ENCODE measurements at regions not wholly inside any gene's neighbourhood (a gene's known extent, or its start where the extent isn't known, plus 50 kb on each side); places are given as distances from the start of the nearest gene placed in this dataset.

DNA sequence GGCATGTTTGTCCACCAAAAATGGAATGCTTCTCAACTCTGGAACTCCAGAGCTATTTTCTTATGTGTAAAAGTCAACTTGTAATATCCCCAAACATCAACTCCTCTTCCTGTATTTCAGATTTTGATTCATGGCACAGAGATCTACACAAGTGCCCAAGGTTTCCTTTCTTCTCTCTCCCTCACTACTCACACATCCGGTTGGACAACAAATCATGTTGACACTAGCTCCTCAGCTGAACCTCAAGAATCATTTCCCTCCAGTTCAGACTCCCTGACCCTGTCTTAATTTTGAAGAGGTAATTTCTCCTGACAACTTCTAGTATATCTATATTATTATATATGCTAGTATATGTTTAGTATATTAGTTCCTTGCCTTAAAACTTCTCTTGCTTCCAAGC, 485.4 kb upstream of the CCDC196 start:
- Mint-ChIP-seq H3K27me3 (ENCODE audit: insufficient read depth, low read depth, poor library complexity) (peaks cover 2% of the 10 kb centered on the region), H3K4me1 (peaks cover 12% of the 10 kb centered on the region), H3K9me3 (peaks cover 56% of the 10 kb centered on the region), H3K4me3 (no peak overlapping the region), H3K27ac (no peak overlapping the region), H3K36me3 (ENCODE audit: low read depth) (peaks cover 35% of the 10 kb centered on the region; the same call in 2 of the 3 replicates)
- DNase-seq (ENCODE audit: low spot score) (no peak), ATAC-seq (no peak)
- Histone ChIP-seq H4K20me1 (replicated peaks; ENCODE audit: insufficient read depth) (no peaks in the 10 kb centered on the region), H3F3A (replicated peaks; ENCODE audit: low read depth) (no peaks in the 10 kb centered on the region), H3K27me3 (ENCODE audit: insufficient read depth) (no peaks in the 10 kb centered on the region), H3K27ac (ENCODE audit: low read depth) (no peak overlapping the region), H3K4me3 (no peak overlapping the region), H3K36me3 (ENCODE audit: insufficient read depth) (peaks cover 6% of the 10 kb centered on the region; the same call in 1 of the 2 replicates), H3K4me2 (no peak overlapping the region), H2AFZ (no peak overlapping the region), H3K4me1 (ENCODE audit: insufficient read depth) (no peaks in the 10 kb centered on the region), H3K9me2 (ENCODE audit: insufficient read depth) (peaks cover 6% of the 10 kb centered on the region; the same call in 1 of the 2 replicates), H3K79me2 (replicated peaks; ENCODE audit: insufficient read depth) (no peaks in the 10 kb centered on the region)
- no peak for TF ChIP-seq ZNF331 (CRISPR knock-in tag; IDR thresholded peaks at IDR 0.05; ENCODE audit: low read depth)
- no peak for TF ChIP-seq CREB1 (CRISPR knock-in tag; IDR thresholded peaks at IDR 0.05; ENCODE audit: low read depth)
- no peak for TF ChIP-seq EZH2phosphoT487 (IDR thresholded peaks at IDR 0.05; ENCODE audit: unreplicated experiment)
- no peak for TF ChIP-seq JUNB (IDR thresholded peaks at IDR 0.05; ENCODE audit: unreplicated experiment)
- TF ChIP-seq, protein P1, sequence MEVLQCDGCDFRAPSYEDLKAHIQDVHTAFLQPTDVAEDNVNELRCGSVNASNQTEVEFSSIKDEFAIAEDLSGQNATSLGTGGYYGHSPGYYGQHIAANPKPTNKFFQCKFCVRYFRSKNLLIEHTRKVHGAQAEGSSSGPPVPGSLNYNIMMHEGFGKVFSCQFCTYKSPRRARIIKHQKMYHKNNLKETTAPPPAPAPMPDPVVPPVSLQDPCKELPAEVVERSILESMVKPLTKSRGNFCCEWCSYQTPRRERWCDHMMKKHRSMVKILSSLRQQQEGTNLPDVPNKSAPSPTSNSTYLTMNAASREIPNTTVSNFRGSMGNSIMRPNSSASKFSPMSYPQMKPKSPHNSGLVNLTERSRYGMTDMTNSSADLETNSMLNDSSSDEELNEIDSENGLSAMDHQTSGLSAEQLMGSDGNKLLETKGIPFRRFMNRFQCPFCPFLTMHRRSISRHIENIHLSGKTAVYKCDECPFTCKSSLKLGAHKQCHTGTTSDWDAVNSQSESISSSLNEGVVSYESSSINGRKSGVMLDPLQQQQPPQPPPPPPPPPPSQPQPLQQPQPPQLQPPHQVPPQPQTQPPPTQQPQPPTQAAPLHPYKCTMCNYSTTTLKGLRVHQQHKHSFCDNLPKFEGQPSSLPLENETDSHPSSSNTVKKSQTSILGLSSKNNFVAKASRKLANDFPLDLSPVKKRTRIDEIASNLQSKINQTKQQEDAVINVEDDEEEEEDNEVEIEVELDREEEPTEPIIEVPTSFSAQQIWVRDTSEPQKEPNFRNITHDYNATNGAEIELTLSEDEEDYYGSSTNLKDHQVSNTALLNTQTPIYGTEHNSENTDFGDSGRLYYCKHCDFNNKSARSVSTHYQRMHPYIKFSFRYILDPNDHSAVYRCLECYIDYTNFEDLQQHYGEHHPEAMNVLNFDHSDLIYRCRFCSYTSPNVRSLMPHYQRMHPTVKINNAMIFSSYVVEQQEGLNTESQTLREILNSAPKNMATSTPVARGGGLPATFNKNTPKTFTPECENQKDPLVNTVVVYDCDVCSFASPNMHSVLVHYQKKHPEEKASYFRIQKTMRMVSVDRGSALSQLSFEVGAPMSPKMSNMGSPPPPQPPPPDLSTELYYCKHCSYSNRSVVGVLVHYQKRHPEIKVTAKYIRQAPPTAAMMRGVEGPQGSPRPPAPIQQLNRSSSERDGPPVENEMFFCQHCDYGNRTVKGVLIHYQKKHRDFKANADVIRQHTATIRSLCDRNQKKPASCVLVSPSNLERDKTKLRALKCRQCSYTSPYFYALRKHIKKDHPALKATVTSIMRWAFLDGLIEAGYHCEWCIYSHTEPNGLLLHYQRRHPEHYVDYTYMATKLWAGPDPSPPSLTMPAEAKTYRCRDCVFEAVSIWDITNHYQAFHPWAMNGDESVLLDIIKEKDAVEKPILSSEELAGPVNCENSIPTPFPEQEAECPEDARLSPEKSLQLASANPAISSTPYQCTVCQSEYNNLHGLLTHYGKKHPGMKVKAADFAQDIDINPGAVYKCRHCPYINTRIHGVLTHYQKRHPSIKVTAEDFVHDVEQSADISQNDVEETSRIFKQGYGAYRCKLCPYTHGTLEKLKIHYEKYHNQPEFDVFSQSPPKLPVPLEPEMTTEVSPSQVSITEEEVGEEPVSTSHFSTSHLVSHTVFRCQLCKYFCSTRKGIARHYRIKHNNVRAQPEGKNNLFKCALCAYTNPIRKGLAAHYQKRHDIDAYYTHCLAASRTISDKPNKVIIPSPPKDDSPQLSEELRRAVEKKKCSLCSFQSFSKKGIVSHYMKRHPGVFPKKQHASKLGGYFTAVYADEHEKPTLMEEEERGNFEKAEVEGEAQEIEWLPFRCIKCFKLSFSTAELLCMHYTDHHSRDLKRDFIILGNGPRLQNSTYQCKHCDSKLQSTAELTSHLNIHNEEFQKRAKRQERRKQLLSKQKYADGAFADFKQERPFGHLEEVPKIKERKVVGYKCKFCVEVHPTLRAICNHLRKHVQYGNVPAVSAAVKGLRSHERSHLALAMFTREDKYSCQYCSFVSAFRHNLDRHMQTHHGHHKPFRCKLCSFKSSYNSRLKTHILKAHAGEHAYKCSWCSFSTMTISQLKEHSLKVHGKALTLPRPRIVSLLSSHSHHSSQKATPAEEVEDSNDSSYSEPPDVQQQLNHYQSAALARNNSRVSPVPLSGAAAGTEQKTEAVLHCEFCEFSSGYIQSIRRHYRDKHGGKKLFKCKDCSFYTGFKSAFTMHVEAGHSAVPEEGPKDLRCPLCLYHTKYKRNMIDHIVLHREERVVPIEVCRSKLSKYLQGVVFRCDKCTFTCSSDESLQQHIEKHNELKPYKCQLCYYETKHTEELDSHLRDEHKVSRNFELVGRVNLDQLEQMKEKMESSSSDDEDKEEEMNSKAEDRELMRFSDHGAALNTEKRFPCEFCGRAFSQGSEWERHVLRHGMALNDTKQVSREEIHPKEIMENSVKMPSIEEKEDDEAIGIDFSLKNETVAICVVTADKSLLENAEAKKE (CRISPR knock-in tag; IDR thresholded peaks at IDR 0.05) = no peak
- TF ChIP-seq POLR2AphosphoS5 (IDR thresholded peaks at IDR 0.05; ENCODE audit: low read depth) = no peak
- TF ChIP-seq, protein P2, sequence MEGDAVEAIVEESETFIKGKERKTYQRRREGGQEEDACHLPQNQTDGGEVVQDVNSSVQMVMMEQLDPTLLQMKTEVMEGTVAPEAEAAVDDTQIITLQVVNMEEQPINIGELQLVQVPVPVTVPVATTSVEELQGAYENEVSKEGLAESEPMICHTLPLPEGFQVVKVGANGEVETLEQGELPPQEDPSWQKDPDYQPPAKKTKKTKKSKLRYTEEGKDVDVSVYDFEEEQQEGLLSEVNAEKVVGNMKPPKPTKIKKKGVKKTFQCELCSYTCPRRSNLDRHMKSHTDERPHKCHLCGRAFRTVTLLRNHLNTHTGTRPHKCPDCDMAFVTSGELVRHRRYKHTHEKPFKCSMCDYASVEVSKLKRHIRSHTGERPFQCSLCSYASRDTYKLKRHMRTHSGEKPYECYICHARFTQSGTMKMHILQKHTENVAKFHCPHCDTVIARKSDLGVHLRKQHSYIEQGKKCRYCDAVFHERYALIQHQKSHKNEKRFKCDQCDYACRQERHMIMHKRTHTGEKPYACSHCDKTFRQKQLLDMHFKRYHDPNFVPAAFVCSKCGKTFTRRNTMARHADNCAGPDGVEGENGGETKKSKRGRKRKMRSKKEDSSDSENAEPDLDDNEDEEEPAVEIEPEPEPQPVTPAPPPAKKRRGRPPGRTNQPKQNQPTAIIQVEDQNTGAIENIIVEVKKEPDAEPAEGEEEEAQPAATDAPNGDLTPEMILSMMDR (conservative IDR thresholded peaks at IDR 0.05; ENCODE audit: low read depth in 2 of 2) = no peak
- TF ChIP-seq, protein P3, sequence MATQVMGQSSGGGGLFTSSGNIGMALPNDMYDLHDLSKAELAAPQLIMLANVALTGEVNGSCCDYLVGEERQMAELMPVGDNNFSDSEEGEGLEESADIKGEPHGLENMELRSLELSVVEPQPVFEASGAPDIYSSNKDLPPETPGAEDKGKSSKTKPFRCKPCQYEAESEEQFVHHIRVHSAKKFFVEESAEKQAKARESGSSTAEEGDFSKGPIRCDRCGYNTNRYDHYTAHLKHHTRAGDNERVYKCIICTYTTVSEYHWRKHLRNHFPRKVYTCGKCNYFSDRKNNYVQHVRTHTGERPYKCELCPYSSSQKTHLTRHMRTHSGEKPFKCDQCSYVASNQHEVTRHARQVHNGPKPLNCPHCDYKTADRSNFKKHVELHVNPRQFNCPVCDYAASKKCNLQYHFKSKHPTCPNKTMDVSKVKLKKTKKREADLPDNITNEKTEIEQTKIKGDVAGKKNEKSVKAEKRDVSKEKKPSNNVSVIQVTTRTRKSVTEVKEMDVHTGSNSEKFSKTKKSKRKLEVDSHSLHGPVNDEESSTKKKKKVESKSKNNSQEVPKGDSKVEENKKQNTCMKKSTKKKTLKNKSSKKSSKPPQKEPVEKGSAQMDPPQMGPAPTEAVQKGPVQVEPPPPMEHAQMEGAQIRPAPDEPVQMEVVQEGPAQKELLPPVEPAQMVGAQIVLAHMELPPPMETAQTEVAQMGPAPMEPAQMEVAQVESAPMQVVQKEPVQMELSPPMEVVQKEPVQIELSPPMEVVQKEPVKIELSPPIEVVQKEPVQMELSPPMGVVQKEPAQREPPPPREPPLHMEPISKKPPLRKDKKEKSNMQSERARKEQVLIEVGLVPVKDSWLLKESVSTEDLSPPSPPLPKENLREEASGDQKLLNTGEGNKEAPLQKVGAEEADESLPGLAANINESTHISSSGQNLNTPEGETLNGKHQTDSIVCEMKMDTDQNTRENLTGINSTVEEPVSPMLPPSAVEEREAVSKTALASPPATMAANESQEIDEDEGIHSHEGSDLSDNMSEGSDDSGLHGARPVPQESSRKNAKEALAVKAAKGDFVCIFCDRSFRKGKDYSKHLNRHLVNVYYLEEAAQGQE (IDR thresholded peaks at IDR 0.05; ENCODE audit: unreplicated experiment) = no peak
- TF ChIP-seq NANOG (IDR thresholded peaks at IDR 0.05; ENCODE audit: borderline replicate concordance) = no peak
- no peak for TF ChIP-seq ZNF114 (CRISPR knock-in tag; IDR thresholded peaks at IDR 0.05)
